SK-N-SH (cell line): ENCODE measurements at regions not wholly inside any gene's neighbourhood (a gene's known extent, or its start where the extent isn't known, plus 50 kb on each side); places are given as distances from the start of the nearest gene placed in this dataset.

Experiments
- CTCF ChIA-PET: fragments of 300-600, 350-600 bp; formaldehyde crosslinking; extraction: SDS; loops from one replicate; lab custom pipeline; 2021; lab: Yijun Ruan, JAX
- POLR2A ChIA-PET: fragments of 350-600 bp; sonication (Branson Sonifier 250); formaldehyde crosslinking; extraction: SDS; loops from one replicate; lab custom pipeline; 2020; ENCODE audit warnings: antibody characterized with exemption, inconsistent platforms; lab: Yijun Ruan, JAX
- DNase-seq: peaks from one replicate; pipeline ENCODE4 v3.0.0; 2012
- H2AFZ ChIP-seq: fragments of 200-600 bp; sonication (generic); 2 replicates; pipeline ENCODE4 v1.8.1; 2016; ENCODE audit warnings: antibody characterized with exemption, mild to moderate bottlenecking, low read depth
- H3F3A ChIP-seq: fragments of 200-600 bp; sonication (generic); replicated peaks from 2 replicates; pipeline ENCODE3; 2016; ENCODE audit warnings: antibody characterized with exemption, mild to moderate bottlenecking; ENCODE audit not compliant: insufficient read depth
- H3K27ac ChIP-seq, 2 experiments: fragments of 200-500 bp in 1 of 2; fragments of 200-600 bp in 1 of 2; sonication (Bioruptor generic) in 1 of 2; sonication (generic), shearing (Covaris generic) in 1 of 2; 2 replicates each; pipeline versions ENCODE4 v1.5.1 to v1.6.1; 2014 to 2016; ENCODE audit warnings: low read depth in 2 of 2, inconsistent platforms in 1 of 2, low read length in 1 of 2, mild to moderate bottlenecking in 1 of 2, mixed read lengths in 1 of 2
- H3K27me3 ChIP-seq: fragments of 200-600 bp; sonication (generic), shearing (Covaris generic); 2 replicates; pipeline ENCODE4 v1.6.1; 2016; ENCODE audit warnings: mixed run types; ENCODE audit not compliant: insufficient read depth
- H3K36me3 ChIP-seq, 2 experiments: fragments of 200-500 bp in 1 of 2; fragments of 200-600 bp in 1 of 2; sonication (Bioruptor generic) in 1 of 2; sonication (generic) in 1 of 2; replicated peaks in 1 of 2; 2 replicates each; pipeline versions ENCODE3 to v1.5.1; 2014 to 2016; ENCODE audit warnings: low read length in 1 of 2, mild to moderate bottlenecking in 1 of 2; ENCODE audit not compliant: insufficient read depth in 2 of 2, control insufficient read depth in 1 of 2
- H3K4me1 ChIP-seq, 2 experiments: fragments of 200-500 bp in 1 of 2; fragments of 200-600 bp in 1 of 2; sonication (Bioruptor generic) in 1 of 2; sonication (generic), shearing (Covaris generic) in 1 of 2; 2 replicates each; pipeline versions ENCODE4 v1.5.1 to v1.6.1; 2014 to 2016; ENCODE audit warnings: low read depth in 1 of 2, low read length in 1 of 2, mixed run types in 1 of 2; ENCODE audit not compliant: insufficient read depth in 2 of 2, control insufficient read depth in 1 of 2
- H3K4me2 ChIP-seq: fragments of 200-600 bp; sonication (generic), shearing (Covaris generic); 2 replicates; pipeline ENCODE4 v1.6.1; 2017; ENCODE audit warnings: mixed run types
- H3K4me3 ChIP-seq, 2 experiments: fragments of 200-500 bp in 1 of 2; fragments of 200-600 bp in 1 of 2; sonication (Bioruptor generic) in 1 of 2; sonication (generic), shearing (Covaris generic) in 1 of 2; 2 replicates each; pipeline versions ENCODE4 v1.5.1 to v1.8.1; 2014 to 2016; ENCODE audit warnings: low read depth in 2 of 2, inconsistent platforms in 1 of 2, low read length in 1 of 2, mild to moderate bottlenecking in 1 of 2, mixed read lengths in 1 of 2, moderate library complexity in 1 of 2
- H3K79me2 ChIP-seq: fragments of 200-600 bp; sonication (generic); 2 replicates; pipeline ENCODE4 v1.8.1; 2017; ENCODE audit warnings: mild to moderate bottlenecking; ENCODE audit not compliant: insufficient read depth
- H3K9ac ChIP-seq: fragments of 200-600 bp; sonication (generic); 2 replicates; pipeline ENCODE4 v1.6.1; 2017; ENCODE audit warnings: mixed run types
- H3K9me2 ChIP-seq: fragments of 200-600 bp; sonication (generic); 2 replicates; pipeline ENCODE4 v1.6.1; 2017; ENCODE audit warnings: mixed run types
- H3K9me3 ChIP-seq: fragments of 200-600 bp; sonication (generic); 2 replicates; pipeline ENCODE4 v1.6.1; 2017; ENCODE audit warnings: mixed run types, mild to moderate bottlenecking, moderate library complexity
- H4K20me1 ChIP-seq: fragments of 200-600 bp; sonication (generic); 2 replicates; pipeline ENCODE4 v1.6.1; 2017; ENCODE audit warnings: mild to moderate bottlenecking, mixed run types; ENCODE audit not compliant: insufficient read depth
- CHD2 ChIP-seq: fragments of 150-350 bp; IDR thresholded peaks from 2 replicates; pipeline ENCODE4 v1.6.1; 2018; ENCODE audit warnings: low read length; ENCODE audit not compliant: partially characterized antibody
- CTCF ChIP-seq: fragments of 200-600 bp; sonication (generic); IDR thresholded peaks from 2 replicates; pipeline ENCODE4 v1.6.1; 2017; ENCODE audit warnings: antibody characterized with exemption, mild to moderate bottlenecking, moderate library complexity
- ELF1 ChIP-seq: IDR thresholded peaks from 2 replicates; pipeline ENCODE4 v1.4.0; 2012
- EZH2phosphoT487 ChIP-seq: fragments of 200-600 bp; sonication (generic); IDR thresholded peaks from 2 replicates; pipeline ENCODE4 v1.6.1; 2017; ENCODE audit warnings: low read depth, mixed run types, mild to moderate bottlenecking, antibody characterized with exemption, moderate library complexity, borderline replicate concordance
- FOSL2 ChIP-seq: IDR thresholded peaks from 2 replicates; pipeline ENCODE4 v1.4.0; 2012; ENCODE audit warnings: low read depth, mild to moderate bottlenecking, moderate library complexity, borderline replicate concordance
- GABPA ChIP-seq: IDR thresholded peaks from 2 replicates; pipeline ENCODE4 v1.4.0; 2012; ENCODE audit warnings: low read depth, mild to moderate bottlenecking
- GATA2 ChIP-seq: sonication (generic); formaldehyde crosslinking; IDR thresholded peaks from 2 replicates; pipeline ENCODE4 v1.5.0; 2020; ENCODE audit warnings: mild to moderate bottlenecking, missing genetic modification reagents
- JUND ChIP-seq: IDR thresholded peaks from 2 replicates; pipeline ENCODE4 v1.4.0; 2012
- MXI1 ChIP-seq: IDR thresholded peaks from 2 replicates; pipeline ENCODE4 v1.6.1; 2012; ENCODE audit warnings: mild to moderate bottlenecking, low read depth, low read length, improper control_type of control experiment
- NFIC ChIP-seq: IDR thresholded peaks from 2 replicates; pipeline ENCODE4 v1.4.0; 2012; ENCODE audit warnings: borderline replicate concordance
- PBX3 ChIP-seq: IDR thresholded peaks from 2 replicates; pipeline ENCODE4; 2012
- RAD21 ChIP-seq: IDR thresholded peaks from 2 replicates; pipeline ENCODE4 v1.6.1; 2012; ENCODE audit warnings: mild to moderate bottlenecking, low read length
- RCOR1 ChIP-seq: fragments of 150-350 bp; IDR thresholded peaks from 2 replicates; pipeline ENCODE4 v1.6.1; 2017; ENCODE audit warnings: antibody characterized with exemption, low read length
- SMC3 ChIP-seq: IDR thresholded peaks from 2 replicates; pipeline ENCODE4 v1.6.1; 2012; ENCODE audit warnings: low read depth, low read length, improper control_type of control experiment
- TAF1 ChIP-seq: IDR thresholded peaks from 2 replicates; pipeline ENCODE4 v1.6.1; 2012; ENCODE audit warnings: low read depth, mild to moderate bottlenecking, low read length, moderate library complexity, borderline replicate concordance
- TEAD4 ChIP-seq: IDR thresholded peaks from 2 replicates; pipeline ENCODE4 v1.4.0; 2012; ENCODE audit warnings: mild to moderate bottlenecking, borderline replicate concordance; ENCODE audit not compliant: insufficient read depth
- TF ChIP-seq, protein P1 (sequence below): IDR thresholded peaks from 2 replicates; pipeline ENCODE4 v1.6.1; 2012; ENCODE audit warnings: mild to moderate bottlenecking, low read depth, low read length, moderate library complexity
- TF ChIP-seq, protein P2 (sequence below): IDR thresholded peaks from 2 replicates; pipeline ENCODE4 v1.4.0; 2012; ENCODE audit warnings: low read depth, borderline replicate concordance
- TF ChIP-seq, protein P3 (sequence below): IDR thresholded peaks from 2 replicates; pipeline ENCODE4 v1.4.0; 2012; ENCODE audit warnings: low read depth, borderline replicate concordance
- TF ChIP-seq, protein P4 (sequence below): fragments of 150-350 bp; IDR thresholded peaks from 2 replicates; pipeline ENCODE4 v1.6.1; 2016; ENCODE audit warnings: mild to moderate bottlenecking, low read depth, low read length

DNA sequence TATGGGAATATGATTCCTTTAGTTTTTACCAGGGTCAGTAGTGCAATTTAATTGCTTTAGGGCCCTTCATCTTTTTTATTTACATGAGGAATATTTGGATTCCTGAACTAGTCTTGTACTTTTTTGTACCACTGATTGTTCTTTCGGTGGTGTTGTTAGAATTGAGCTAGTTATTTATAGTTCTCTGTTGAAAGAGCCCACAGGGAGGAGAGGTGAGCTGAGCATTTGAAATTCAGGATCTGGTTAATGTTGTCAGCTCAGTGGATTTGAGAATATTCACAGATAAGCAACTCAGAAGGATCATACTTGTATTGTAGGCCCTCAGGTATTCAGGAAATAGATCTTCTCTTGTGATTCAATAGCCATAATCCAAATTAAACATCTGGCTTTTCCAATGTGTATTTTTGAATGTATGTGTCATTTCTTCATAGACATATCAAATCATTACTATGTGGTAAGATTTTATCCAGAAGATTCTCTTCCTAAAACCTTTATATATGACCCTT is 613.2 kb downstream of the ISL1 start (continued):
- TF ChIP-seq, protein P1, sequence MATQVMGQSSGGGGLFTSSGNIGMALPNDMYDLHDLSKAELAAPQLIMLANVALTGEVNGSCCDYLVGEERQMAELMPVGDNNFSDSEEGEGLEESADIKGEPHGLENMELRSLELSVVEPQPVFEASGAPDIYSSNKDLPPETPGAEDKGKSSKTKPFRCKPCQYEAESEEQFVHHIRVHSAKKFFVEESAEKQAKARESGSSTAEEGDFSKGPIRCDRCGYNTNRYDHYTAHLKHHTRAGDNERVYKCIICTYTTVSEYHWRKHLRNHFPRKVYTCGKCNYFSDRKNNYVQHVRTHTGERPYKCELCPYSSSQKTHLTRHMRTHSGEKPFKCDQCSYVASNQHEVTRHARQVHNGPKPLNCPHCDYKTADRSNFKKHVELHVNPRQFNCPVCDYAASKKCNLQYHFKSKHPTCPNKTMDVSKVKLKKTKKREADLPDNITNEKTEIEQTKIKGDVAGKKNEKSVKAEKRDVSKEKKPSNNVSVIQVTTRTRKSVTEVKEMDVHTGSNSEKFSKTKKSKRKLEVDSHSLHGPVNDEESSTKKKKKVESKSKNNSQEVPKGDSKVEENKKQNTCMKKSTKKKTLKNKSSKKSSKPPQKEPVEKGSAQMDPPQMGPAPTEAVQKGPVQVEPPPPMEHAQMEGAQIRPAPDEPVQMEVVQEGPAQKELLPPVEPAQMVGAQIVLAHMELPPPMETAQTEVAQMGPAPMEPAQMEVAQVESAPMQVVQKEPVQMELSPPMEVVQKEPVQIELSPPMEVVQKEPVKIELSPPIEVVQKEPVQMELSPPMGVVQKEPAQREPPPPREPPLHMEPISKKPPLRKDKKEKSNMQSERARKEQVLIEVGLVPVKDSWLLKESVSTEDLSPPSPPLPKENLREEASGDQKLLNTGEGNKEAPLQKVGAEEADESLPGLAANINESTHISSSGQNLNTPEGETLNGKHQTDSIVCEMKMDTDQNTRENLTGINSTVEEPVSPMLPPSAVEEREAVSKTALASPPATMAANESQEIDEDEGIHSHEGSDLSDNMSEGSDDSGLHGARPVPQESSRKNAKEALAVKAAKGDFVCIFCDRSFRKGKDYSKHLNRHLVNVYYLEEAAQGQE = no peak
- no peak for TF ChIP-seq GABPA

DNA sequence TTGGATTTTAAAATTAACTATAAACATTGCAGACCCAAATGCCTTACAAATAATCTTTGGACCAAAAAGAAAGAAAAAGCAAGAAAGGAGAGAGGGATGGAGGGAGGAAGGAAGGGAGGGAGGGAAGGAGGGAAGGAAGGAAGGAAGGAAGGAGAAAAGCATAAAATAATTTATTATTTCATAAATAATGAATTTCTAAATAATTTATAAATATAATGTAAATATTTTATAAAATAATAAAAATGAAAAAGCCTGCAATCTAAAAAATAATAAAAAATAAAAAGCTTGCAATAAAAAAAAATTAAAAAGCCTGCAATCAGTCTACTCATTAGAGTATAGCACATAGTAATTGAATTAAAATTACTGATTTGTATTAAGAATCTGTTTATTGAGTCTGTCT is 614.3 kb downstream of the ISL1 start:
- Histone ChIP-seq H3K4me1 (peaks cover 0 to 41% of the 10 kb centered on the region in 2 experiments; a peak in 2 of 4 replicates), H3K27me3 (no peaks in the 10 kb centered on the region), H3K79me2 (no peaks in the 10 kb centered on the region), H3F3A (no peaks in the 10 kb centered on the region), H3K9me3 (no peaks in the 10 kb centered on the region), H4K20me1 (no peaks in the 10 kb centered on the region), H3K9ac (no peak overlapping the region), H2AFZ (no peak overlapping the region), H3K4me2 (no peak overlapping the region), H3K4me3 (no peak overlapping the region), H3K9me2 (no peaks in the 10 kb centered on the region), H3K27ac (peak overlapping the region in 1 of 2 experiments; percentile 100; a peak in 2 of 4 replicates), H3K36me3 (no peaks in the 10 kb centered on the region)
- POLR2A ChIA-PET = interaction anchor here (0.7 to 2.5 kb wide), 11 partner anchors 10 to 1034 kb away, joined by 3 to 22 read pairs (median 5); partner anchors contain the start of gene ISL1
- no peak for DNase-seq
- TF ChIP-seq JUND (no peak), CHD2 (no peak), RCOR1 (no peak), TAF1 (no peak), TEAD4 (no peak), CTCF (no peak), NFIC (no peak), FOSL2 (no peak), EZH2phosphoT487 (no peak), MXI1 (no peak), RAD21 (no peak), PBX3 (no peak), GABPA (no peak), GATA2 (CRISPR knock-in tag) (no peak), SMC3 (no peak), ELF1 (no peak)
- TF ChIP-seq, protein P2, sequence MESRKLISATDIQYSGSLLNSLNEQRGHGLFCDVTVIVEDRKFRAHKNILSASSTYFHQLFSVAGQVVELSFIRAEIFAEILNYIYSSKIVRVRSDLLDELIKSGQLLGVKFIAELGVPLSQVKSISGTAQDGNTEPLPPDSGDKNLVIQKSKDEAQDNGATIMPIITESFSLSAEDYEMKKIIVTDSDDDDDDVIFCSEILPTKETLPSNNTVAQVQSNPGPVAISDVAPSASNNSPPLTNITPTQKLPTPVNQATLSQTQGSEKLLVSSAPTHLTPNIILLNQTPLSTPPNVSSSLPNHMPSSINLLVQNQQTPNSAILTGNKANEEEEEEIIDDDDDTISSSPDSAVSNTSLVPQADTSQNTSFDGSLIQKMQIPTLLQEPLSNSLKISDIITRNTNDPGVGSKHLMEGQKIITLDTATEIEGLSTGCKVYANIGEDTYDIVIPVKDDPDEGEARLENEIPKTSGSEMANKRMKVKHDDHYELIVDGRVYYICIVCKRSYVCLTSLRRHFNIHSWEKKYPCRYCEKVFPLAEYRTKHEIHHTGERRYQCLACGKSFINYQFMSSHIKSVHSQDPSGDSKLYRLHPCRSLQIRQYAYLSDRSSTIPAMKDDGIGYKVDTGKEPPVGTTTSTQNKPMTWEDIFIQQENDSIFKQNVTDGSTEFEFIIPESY = no peak
- TF ChIP-seq, protein P3, sequence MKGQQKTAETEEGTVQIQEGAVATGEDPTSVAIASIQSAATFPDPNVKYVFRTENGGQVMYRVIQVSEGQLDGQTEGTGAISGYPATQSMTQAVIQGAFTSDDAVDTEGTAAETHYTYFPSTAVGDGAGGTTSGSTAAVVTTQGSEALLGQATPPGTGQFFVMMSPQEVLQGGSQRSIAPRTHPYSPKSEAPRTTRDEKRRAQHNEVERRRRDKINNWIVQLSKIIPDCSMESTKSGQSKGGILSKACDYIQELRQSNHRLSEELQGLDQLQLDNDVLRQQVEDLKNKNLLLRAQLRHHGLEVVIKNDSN = no peak
- TF ChIP-seq, protein P4, sequence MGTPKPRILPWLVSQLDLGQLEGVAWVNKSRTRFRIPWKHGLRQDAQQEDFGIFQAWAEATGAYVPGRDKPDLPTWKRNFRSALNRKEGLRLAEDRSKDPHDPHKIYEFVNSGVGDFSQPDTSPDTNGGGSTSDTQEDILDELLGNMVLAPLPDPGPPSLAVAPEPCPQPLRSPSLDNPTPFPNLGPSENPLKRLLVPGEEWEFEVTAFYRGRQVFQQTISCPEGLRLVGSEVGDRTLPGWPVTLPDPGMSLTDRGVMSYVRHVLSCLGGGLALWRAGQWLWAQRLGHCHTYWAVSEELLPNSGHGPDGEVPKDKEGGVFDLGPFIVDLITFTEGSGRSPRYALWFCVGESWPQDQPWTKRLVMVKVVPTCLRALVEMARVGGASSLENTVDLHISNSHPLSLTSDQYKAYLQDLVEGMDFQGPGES = no peak
- CTCF ChIA-PET = interaction anchor here (0.9 to 1.9 kb wide), 10 partner anchors 10 to 1039 kb away, joined by 3 to 12 read pairs (median 5); partner anchors contain the start of gene ISL1
